Cerebellar nuclear complex (tissue), 1 donor: ENCODE measurements at regions not wholly inside any gene's neighbourhood (a gene's known extent, or its start where the extent isn't known, plus 50 kb on each side); places are given as distances from the start of the nearest gene placed in this dataset.
"Not testable (repeated sequence)": the region's sequence is repeated elsewhere in the genome, so short reads cannot be mapped to it uniquely, and the experiment has no call there.

Source experiments
- DNase-seq, 2 experiments: peaks; one replicate each; lab custom pipeline; 2025; lab: John Stamatoyannopoulos, UW

DNA sequence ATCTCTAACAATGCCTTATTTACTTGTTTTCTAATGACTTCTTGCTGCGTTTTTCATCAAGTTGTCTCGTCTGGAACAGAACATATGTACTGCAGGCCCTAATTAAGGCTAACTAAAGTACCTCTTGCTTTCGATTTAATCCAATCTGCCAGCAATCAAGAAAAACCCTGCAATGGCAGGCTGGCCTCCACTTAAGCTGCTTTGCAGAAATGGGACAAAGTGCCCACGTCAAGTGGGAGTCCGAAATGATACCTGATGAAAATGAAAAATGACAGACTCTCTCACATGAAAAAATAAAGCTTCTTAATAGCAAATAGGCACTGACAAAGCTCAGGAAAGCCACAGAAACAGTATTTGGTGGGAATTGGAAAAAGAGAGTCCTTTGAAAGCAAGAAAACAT is 1454.7 kb downstream of the FAM181B start:
- DNase-seq = no peak

DNA sequence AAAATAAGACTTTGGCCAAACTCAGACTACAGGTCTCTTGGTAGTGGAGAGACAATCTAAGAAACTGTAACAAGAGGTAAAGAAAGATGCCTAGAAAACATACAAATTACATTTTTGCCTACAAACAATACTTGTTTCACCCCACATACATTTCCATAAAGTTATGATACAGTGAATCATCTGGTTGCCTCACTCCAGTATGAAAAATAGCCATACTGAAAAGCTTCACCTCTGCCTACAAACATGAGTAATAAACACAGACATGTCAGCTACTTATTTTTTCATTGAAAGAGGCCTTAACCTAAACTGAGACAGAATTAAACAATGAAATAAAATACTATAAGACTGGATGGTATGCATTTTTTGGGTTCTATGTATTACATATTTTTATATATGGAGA is 1463.0 kb downstream of the FAM181B start:
- DNase-seq = no peak

DNA sequence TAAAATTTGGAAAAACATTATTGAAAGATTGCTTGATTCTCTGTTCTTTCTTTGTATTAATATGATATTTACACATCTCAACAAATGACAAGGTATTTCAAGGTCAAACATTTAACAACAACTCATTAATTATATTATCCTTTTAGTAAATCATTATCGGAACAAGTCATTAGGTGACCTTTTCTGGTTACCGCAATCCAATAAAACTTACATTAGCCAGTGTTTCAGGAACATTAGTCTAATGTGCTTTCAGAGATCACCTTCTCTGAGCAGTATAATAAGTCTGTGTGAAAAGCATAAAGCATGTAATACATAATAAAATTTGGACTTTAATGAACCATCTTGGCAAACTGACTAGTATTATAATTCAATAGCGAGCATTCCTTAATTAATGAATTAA is 1466.4 kb downstream of the FAM181B start:
- no peak for DNase-seq

DNA sequence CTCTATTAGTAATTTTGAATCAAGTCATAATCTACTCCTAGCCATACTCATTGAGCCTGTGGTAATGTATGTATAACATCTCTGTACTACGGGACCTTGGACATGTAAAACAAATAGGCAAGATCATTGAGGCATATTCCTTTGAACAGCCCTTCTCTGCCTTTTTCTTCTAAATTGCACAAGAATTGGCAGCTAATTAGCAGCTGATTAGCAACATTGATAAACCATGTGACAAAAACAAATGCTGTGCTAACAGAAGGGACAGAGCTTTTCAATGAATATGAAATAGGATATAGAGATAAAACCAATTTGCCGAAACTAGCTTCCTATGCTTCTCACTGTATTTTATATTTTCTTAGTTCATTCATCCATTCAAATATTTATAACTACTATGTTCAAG is 1474.2 kb downstream of the FAM181B start:
- no peak for DNase-seq

DNA sequence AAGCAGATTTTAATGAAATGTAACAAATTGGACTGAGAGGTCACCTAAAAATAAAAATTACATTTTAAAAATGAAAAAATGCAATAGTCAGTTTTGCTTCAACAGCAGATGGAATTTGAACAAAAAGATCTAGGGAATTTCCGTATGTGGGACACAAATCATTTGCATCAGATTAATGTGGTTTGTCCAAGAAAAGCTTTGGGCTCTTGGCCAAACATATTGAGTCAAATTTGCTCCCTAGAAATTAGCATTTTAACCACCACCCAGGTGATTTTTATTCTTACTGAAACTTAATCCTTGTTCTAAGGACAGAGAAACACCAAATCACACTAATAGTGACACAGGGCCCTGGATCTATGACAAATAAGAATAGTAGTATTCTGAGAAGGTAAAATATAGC is 1477.8 kb downstream of the FAM181B start:
- no peak for DNase-seq

DNA sequence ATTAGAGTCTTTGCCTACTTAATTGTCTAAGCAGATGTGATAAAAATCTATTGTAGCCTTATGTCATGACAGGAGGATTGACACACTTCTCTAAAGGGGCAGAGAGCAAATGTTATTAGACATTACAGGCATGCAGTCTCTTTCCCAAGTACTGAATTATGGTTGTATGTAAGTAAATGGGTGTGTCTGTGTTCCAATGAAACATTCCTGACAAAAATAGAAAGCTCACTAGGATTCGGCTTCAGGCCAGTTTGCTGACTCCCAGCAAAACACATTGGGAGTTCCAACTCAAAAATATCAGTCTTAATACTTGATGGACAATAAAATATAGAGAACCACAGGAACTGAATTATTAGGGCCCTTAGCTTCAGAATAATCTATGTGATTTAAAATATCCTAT is 1480.4 kb downstream of the FAM181B start:
- no peak for DNase-seq

DNA sequence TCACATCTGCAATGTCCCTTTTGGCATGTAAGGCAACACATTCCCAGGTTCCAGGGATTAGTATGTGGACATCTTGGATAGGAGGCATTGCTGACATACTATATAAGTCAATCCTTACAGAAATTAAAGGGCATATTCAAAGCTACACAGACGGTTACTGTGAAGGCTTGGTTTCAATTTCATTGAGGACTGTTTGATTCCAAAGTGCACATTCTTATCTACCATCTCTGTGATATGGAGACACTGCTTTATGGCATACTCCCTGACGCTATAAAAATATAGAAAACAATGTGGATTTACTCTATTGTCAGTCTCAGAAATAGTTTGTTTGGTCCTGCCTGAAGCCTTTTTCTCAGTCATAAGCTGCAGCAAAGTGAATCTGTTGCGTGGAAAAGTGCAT is 1486.7 kb downstream of the FAM181B start:
- no peak for DNase-seq

DNA sequence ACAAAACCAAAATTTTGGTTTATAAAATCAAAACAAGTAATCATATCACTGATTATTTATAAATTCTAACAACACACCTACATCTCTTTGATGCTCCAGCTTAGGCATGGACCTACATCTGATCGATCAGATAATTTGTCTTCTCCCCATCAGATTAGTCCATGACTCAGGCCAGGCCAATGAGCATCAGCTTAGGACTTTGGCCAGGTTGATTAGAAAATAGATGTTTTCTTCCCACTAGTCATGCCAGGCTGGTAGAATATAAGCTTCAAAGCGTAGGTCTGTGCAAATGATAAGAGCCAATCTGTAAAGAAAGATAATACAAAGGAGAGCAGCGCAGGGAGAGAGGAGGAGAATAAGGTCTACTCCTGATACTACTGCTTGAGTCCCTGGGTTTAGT is 1487.9 kb downstream of the FAM181B start:
- no peak for DNase-seq

DNA sequence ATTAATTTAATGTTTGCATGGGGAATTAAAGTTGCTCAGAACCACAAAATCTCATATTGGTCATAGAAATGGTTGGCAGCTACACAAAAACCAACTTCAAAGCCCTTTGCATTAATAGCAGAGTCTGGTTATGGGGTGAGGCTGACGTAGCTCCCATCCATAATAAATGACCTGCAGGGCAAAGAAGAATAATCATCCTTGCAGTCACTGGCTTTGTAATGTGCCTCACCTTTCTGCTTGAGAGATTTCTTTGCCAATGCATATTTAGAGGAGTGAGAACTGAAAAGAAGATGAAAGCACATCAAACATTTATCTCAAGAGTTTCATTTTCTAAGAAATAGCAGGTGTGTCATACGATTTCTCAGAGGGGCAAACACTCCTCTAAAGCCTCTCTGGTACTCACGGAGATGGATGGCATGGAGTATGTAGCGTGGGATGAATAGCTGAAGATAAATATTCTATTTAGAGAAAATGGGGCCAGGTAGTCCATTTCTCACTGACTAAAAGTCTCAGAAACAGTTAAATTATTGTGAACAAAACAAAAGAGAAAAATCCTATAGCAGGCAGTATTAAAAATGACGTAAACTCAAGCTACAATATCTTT is 1491.9 kb downstream of the FAM181B start:
- DNase-seq = no peak

DNA sequence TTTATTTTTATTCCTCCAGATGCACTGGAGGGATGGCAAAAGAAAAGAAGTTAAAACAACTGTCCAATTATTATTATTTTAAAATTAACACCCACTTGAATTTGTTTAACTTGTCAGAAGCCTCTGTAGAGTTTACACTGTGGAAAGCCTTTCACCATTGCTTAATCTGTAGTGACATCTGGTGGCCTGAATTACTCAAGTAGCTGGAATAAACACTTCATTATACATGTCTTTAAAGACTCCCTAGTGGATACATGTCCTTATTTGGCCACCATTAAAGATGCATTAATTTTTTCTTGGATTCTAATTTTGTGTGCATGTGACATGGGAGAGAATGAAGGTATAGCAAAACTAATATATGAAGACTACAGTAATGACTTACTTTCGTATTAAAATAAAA is 1496.5 kb downstream of the FAM181B start:
- DNase-seq = no peak

DNA sequence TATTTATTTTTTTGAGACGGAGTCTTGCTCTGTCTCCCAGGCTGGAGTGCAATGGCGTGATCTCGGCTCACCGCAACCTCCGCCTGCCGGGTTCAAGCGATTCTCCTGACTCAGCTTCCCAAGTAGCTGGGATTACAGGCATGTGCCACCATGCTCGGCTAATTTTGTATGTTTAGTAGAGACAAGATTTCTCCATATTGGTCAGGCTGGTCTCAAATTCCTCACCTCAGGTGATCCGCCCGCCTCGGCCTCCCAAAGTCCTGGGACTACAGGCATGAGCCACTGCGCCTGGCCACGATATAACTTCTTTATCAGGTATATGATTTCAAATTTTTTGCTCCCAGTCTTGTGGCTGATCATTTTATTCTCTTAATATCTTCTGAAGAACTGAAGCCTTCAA is 1506.3 kb downstream of the FAM181B start:
- not testable (repeated sequence) for DNase-seq

DNA sequence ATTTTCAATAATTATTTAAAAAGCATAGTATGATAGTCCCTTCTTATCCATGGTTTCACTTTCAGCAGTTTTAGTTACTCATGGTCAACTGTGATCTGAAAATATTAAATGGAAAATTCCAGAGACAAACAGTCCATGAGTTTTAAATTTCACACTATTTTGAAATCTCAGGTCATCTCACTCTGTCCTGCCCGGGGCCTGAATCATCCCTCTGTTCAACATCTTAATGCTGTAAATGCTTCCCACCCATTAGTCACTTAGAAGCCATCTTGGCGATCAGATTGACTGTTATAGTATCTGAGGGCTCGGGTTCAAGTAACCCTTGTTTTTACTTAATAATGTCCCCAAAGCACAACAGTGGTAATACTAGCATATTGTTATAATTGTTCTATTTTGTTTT is 1509.3 kb downstream of the FAM181B start:
- no peak for DNase-seq

DNA sequence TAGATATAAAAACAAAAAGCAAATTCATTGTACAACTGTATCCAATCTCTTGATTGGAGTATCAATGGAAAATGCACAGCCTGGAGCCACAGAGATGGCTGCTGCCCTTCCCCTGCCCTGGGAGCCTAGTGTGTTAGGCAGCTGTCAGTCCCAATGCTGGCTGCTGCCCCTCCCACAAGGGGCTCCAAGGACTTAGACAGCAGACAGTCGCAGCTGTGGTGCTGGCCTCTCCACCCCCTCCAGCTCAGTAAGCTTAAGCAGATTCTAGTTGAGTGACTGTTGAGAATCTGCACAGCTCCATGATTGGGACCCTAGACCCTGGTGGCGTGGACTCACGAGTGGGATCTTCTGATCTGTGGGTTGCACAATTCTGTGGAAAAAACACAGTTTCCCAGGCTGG is 1511.2 kb downstream of the FAM181B start:
- no peak for DNase-seq

DNA sequence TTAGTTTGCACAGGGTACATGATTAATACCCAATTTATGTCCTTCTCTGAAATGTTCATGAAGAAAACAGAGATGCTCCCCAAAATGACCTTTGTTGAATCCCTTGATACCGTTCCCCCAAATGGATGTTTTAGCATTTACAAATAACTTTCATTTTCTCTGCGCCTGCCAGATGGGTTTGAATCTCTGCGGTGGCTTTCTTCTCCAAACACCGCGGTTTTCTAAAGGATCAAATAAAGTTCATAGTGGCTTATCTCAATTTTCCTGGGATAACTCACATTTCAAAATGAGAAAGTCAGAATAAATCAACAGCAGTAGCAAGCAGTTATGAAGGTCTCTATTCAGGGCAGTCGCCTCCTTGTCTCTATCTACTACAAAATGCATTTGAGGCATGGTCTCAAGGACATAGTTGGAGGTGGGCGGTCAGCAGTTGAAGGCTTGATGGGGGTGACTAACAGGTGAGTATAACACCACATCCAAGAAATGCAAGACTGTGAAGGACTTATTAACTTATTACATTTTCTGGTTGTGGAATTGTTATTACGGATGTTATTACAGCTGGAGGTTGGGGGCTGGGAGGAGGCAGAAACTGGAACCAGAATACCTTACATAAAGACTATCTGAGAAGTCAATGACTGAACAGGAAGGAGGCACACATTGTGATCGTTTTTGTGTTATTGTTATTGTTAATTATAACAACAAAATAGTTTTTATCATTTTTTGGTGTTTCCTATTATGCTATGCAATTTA is 1513.3 kb downstream of the FAM181B start:
- no peak for DNase-seq

DNA sequence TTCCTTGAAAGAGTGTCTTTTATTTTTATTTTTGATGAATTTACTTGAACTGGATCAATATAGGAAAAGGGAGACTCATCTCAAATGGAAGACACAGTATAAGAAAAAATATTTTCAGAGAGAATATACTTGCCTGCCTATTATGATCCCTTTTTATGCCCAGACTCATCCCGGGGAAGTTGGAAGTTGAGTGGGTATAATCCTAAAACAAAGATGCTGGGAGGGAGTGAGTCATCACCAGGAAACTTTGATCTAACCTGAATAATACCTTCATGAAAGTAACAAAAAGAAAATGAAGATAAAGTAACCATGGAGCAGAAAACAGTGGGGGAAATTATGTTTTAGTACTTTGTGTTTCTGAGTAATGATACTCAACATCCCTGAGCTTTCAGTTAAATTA is 1514.0 kb downstream of the FAM181B start:
- no peak for DNase-seq

DNA sequence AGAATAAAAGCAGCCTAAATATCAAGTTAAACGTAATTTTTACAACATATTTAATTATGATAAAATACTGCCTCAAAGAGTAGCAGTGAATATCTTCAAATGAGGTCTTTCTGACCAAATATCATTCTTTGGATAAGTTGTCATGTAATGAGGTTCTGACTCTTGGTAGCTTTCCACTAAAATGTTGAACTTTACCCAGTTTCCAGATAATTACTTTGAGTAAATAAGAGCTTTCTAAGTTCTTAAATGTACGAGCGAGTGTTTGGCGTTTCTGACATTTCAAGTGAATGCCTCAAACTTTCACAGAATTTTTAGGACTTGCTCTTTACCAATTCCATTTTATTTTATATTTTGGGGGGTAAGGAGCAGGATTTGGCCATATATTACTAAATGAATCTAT is 1515.2 kb downstream of the FAM181B start:
- no peak for DNase-seq

DNA sequence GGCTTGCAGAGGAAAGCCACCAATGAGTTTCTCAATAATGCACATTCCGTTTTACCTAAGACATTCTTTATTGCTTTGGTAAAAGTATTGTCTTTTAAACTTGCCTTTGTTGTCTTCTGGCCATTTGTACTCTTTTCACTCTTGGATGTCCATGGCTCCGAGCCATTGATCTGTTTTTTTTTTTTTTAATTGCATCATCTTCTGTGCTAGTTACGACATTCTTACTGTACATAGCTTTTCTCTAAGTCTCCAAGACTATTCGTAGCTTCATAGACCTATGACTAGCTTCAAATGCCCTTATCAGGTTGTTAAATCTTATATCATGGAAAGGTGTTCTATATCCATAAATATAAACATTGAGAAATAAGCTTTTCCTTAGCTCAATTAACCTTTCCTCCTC is 1522.6 kb downstream of the FAM181B start:
- no peak for DNase-seq

DNA sequence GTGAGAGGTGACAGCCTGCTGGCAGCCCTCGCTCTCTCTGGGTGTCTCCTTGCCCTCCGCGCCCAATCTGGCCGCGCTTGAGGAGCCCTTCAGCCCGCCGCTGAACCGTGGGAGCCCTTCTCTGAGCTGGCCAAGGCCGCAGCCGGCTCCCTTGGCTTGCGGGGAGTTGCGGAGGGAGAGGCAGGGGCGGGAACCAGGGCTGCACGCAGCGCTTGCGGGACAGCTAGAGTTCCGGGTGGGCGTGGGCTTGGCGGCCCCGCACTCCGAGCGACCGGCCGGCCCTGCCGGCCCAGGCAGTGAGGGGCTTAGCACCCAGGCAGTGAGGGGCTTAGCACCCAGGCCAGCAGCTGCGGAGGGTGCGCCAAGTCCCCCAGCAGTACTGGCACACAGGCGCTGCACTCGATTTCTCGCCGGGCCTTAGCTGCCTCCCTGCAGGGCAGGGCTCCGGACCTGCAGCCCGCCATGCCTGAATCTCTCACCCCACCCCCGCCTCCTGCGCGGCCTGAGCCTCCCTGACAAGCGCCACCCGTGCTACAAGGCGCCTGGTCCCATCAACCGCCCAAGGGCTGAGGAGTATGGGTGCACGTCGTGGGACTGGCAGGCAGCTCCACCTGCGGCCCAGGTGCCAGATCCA is 1526.1 kb downstream of the FAM181B start:
- DNase-seq = no peak

DNA sequence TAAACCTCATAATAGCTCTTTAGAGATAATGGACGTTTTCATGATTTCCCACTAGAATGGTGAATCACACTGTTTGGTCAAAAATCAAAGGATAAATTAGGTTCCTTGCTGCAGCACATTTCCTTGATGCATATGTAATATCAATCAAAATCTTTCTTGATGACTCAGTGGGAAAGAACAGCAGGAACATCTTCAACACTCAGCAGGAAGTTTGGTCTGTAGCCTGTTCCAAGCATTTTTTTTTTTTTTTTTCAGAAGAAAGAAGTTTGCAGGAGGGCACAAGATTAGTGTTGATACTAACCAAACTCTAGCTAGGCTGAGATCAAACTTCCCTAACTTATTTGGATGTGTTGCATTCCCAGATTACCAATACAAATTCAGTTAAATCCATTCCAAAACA is 1529.8 kb downstream of the FAM181B start:
- DNase-seq = no peak

DNA sequence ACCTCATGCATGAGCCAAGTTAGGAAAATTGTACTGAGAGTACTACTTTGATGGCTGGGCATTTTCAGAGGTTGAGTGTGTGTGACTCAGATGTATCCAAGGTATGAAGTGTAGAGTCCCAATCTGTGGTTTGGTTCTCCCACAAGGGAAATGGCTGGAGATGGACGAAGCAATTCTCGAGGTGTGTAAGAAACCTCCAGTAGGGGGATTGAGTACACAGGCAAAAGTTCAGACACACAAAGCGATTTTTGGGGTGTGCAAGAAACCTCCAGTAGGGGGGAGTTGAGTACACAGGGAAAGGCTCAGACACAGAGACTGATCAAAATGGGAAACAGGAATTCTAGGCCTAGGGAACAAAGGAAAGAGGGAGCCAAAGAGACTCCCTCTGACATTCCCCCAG is 1536.3 kb downstream of the FAM181B start:
- no peak for DNase-seq

DNA sequence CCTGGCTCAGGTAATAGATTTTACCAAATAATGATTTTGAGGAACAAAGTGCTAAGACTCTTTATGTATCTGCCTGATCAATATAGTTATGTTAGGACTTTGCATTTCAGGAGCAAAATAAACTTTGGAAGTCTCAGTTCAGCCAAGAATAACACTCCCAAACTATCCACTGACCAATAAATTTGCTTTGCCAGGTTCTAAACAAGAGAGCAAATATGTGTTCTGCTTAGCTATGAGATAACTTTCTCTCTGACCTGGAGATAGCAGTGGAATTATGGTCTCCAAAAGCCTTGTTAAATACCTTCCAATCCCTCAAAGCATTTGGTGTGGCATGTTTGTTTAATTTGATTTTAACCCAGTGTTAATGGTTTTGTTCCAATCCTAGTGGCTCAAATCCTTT is 1541.1 kb downstream of the FAM181B start:
- DNase-seq = no peak

DNA sequence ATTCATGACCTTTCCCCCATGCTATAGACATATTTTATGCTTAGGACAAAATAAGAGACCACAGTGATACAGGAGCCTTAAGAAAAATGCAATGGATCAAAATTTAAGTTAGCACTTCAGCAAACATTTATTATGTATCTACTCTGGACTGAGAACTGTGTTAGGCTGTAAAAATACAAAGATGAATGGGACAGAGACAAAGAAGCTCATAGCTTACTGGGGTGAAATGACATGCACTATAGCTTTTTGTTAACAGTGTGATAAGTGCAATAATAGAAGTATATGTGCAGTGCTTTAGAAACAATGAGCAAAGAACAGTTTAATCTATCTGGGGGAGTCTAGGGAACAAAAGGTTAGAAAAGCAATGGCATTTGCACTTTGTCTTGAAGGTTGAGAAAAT is 1543.1 kb downstream of the FAM181B start:
- no peak for DNase-seq

DNA sequence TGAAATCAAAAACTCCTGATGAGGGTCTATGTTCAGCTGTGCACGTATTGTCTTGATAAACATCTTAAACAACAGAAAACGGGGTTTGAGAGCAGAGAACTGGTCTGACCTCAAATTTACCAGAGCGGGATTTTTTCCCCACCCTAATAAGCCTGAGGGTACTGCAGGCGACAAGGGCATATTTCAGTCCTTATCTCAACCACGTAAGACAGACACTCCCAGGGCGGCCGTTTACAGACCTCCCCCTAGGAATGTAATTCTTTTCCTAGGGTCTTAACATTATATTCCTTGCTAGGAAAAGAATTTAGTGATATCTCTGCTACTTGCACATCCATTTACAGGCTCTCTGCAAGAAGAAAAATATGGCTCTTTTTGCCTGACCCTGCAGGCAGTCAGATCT is 1546.6 kb downstream of the FAM181B start:
- not testable (repeated sequence) for DNase-seq
